Immature natural killer cell (primary cell): ENCODE measurements at regions not wholly inside any gene's neighbourhood (a gene's known extent, or its start where the extent isn't known, plus 50 kb on each side); places are given as distances from the start of the nearest gene placed in this dataset.

ENCODE experiments used
- DNase-seq, 3 donors: peaks; one replicate each; pipeline ENCODE4 v3.0.0; 2022; ENCODE audit warnings: mixed read lengths in 1 of 3
- H3K27ac Mint-ChIP-seq, 6 donors: one replicate each; pipeline ENCODE4 v1.8.0; 2020; ENCODE audit warnings: mixed read lengths in 6 of 6, mild to moderate bottlenecking in 5 of 6, inconsistent platforms in 4 of 6, moderate library complexity in 3 of 6
- H3K27me3 Mint-ChIP-seq, 3 donors: one replicate each; pipeline ENCODE4 v1.8.0; 2020 to 2021; ENCODE audit warnings: low read depth in 3 of 3, mild to moderate bottlenecking in 3 of 3, mixed read lengths in 3 of 3, moderate library complexity in 3 of 3, inconsistent platforms in 1 of 3
- H3K36me3 Mint-ChIP-seq, 3 donors: one replicate each; pipeline ENCODE4 v1.8.0; 2020; ENCODE audit warnings: mixed read lengths in 3 of 3, inconsistent platforms in 2 of 3, mild to moderate bottlenecking in 2 of 3
- H3K4me1 Mint-ChIP-seq, 2 donors: one replicate each; pipeline ENCODE4 v1.8.0; 2020; ENCODE audit warnings: inconsistent platforms in 2 of 2, mild to moderate bottlenecking in 2 of 2, mixed read lengths in 2 of 2, moderate library complexity in 1 of 2
- H3K4me3 Mint-ChIP-seq, 5 donors: one replicate each; pipeline ENCODE4 v1.8.0; 2020; ENCODE audit warnings: mild to moderate bottlenecking in 5 of 5, mixed read lengths in 5 of 5, inconsistent platforms in 3 of 5, moderate library complexity in 3 of 5
- H3K9me3 Mint-ChIP-seq, 6 donors: one replicate each; pipeline ENCODE4 v1.8.0; 2020; ENCODE audit warnings: mild to moderate bottlenecking in 6 of 6, mixed read lengths in 6 of 6, inconsistent platforms in 4 of 6, moderate library complexity in 3 of 6

DNA sequence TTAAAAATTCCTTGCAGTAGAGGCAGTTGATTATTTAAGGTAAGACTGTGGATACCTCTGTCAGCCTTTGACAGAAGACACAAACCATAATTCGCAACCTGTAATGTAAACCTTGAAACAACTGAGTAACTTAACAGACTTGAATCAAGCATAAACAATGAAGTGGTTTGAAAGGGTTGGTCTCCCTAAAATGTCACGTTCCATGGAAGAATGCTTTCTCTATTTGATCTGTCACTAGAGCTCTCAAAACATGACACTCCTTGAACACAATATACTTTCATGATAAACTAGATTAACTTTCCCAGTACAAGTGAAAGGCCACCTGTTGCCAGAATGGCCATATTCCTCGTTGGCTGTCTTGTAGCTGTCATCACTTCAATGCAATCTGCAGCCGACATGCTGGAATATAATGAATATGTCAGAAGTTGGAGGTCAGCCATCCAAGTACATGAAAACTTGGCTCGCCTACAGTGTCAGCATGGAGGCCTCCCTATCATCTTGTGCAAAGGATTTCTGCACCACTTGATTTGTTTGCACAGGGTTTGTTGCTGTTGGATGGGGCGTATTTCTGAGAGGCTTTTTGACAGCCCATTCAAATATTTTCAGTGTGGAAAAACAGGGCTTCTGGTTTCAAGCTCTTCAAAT lies 228.0 kb downstream of the TLE4 start:
- H3K27me3 Mint-ChIP-seq = no peaks in the 10 kb centered on the region
- H3K27ac Mint-ChIP-seq = no peak overlapping the region
- no peaks in the 10 kb centered on the region for H3K36me3 Mint-ChIP-seq
- peaks cover 0 to 6% of the 10 kb centered on the region in 2 donors for H3K4me1 Mint-ChIP-seq
- DNase-seq = no peak
- H3K9me3 Mint-ChIP-seq = no peaks in the 10 kb centered on the region
- no peak overlapping the region for H3K4me3 Mint-ChIP-seq

- H3K36me3 Mint-ChIP-seq = no peaks in the 10 kb centered on the region
- no peak for DNase-seq
- H3K27me3 Mint-ChIP-seq = no peaks in the 10 kb centered on the region
- no peak overlapping the region for H3K4me3 Mint-ChIP-seq
- peaks cover 0 to 6% of the 10 kb centered on the region in 2 donors for H3K4me1 Mint-ChIP-seq
- H3K27ac Mint-ChIP-seq = no peak overlapping the region
- H3K9me3 Mint-ChIP-seq = no peaks in the 10 kb centered on the region
Observed at GRCh38 chr9:79798450-79798849, 226.7 kb downstream of the TLE4 start.

DNA sequence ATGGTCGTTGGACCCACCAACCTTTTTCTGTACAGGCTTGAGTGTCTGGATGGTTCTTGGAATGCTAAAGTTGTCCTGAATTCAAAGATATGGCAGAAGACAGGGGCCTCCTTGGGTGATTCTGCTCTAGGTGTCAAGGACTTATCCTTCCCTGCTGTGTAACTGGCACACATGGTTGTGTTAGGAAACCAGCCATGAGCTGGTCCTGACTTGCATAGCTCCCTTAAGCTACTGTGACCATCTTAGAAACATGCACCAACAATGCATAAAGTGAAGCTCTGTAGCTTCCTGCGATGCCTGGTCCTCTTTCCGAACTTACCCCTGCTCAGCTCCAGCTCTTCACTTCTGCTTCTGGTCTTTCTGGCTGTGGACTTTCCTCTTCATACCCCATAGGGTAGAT lies 224.6 kb downstream of the TLE4 start:
- Mint-ChIP-seq H3K9me3 (no peaks in the 10 kb centered on the region), H3K27ac (no peak overlapping the region), H3K36me3 (no peaks in the 10 kb centered on the region), H3K4me3 (no peak overlapping the region), H3K4me1 (peaks cover 0 to 6% of the 10 kb centered on the region in 2 donors), H3K27me3 (no peaks in the 10 kb centered on the region)
- DNase-seq = no peak

- H3K36me3 Mint-ChIP-seq = peaks cover 6 to 15% (median 8%) of the 10 kb centered on the region in 3 donors
- no peaks in the 10 kb centered on the region for H3K4me1 Mint-ChIP-seq
- DNase-seq = no peak
- peaks cover 3 to 16% (median 9%) of the 10 kb centered on the region in 6 donors for H3K9me3 Mint-ChIP-seq
- H3K27ac Mint-ChIP-seq = no peak overlapping the region
- no peak overlapping the region for H3K4me3 Mint-ChIP-seq
- H3K27me3 Mint-ChIP-seq = peaks cover 0 to 5% (median 2%) of the 10 kb centered on the region in 3 donors
Observed at GRCh38 chr9:79788662-79789061, 216.9 kb downstream of the TLE4 start.

DNA sequence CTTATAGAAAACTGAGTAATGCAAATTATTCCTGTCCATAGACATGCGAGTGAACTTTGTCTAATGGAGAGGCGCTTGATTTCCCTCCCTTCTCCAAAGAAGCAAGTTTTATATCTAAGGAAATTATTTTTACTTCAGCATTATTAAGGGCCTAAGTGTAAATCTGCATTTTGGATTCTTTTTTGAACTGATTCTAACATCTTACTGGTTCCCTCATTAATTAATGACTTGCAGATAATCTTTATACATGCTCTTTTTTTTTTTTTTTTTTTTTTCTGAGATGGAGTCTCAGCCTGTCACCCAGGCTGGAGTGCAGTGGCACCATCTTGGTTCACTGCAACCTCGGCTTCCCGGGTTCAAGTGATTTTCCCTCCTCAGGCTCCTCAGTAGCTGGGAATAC lies 209.5 kb downstream of the TLE4 start:
- Mint-ChIP-seq H3K9me3 (peaks cover 0 to 4% (median 0%) of the 10 kb centered on the region in 6 donors), H3K27ac (no peak overlapping the region), H3K4me1 (no peaks in the 10 kb centered on the region), H3K27me3 (peaks cover 0 to 2% (median 2%) of the 10 kb centered on the region in 3 donors), H3K36me3 (peaks cover 0 to 8% (median 4%) of the 10 kb centered on the region in 3 donors), H3K4me3 (no peak overlapping the region)
- no peak for DNase-seq

DNA sequence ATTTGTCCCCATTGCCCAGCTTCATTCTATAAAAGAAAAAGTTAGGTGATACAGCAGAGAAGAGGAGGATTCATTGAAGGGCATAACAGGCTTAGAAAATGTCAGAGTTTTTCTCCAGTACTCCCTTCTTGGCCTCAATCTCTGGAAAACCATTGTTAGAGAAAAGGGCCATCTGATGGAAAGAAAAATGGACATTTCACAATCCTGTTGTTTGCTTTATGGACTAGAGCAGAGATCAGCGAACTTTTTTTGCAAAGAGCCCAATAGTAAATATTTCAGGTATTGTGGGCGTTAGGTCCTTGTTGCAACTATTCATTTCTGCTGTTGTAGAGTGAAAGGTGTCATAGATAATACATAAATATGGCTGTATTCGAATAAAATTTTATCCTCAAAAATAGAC lies 208.8 kb downstream of the TLE4 start:
- peaks cover 0 to 4% (median 2%) of the 10 kb centered on the region in 3 donors for H3K27me3 Mint-ChIP-seq
- no peak overlapping the region for H3K4me3 Mint-ChIP-seq
- no peaks in the 10 kb centered on the region for H3K4me1 Mint-ChIP-seq
- no peak for DNase-seq
- no peak overlapping the region for H3K27ac Mint-ChIP-seq
- peaks cover 0 to 8% (median 0%) of the 10 kb centered on the region in 3 donors for H3K36me3 Mint-ChIP-seq
- H3K9me3 Mint-ChIP-seq = peaks cover 0 to 2% (median 0%) of the 10 kb centered on the region in 6 donors

GRCh38 chr9:79779901-79780300 lies 208.1 kb downstream of the TLE4 start:
- Mint-ChIP-seq H3K9me3 (peaks cover 0 to 2% (median 0%) of the 10 kb centered on the region in 6 donors), H3K27me3 (peaks cover 0 to 2% (median 2%) of the 10 kb centered on the region in 3 donors), H3K36me3 (peaks cover 0 to 8% (median 0%) of the 10 kb centered on the region in 3 donors), H3K4me1 (no peaks in the 10 kb centered on the region), H3K4me3 (no peak overlapping the region), H3K27ac (no peak overlapping the region)
- DNase-seq = no peak

DNA sequence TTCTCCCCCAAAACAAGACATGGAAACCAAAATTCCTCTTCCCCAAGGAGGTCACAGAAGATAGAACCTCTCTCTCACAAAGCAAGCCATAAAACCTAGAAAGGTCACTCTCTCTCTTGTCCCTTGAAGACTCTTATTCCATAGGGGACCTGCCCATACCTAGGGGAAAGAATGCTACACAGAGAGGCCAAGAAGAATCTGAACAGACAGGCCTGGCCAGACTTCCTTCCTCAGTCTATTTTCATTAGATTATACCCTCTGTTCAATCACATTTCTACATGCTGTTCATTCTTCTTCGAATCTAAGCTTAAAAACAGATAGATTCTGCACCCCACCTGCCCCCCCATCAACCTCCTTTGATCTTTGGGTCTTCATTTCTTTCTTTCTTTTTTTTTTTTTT lies 206.8 kb downstream of the TLE4 start:
- H3K9me3 Mint-ChIP-seq = peaks cover 0 to 2% (median 0%) of the 10 kb centered on the region in 6 donors
- no peaks in the 10 kb centered on the region for H3K4me1 Mint-ChIP-seq
- DNase-seq = no peak
- H3K36me3 Mint-ChIP-seq = peaks cover 0 to 8% (median 0%) of the 10 kb centered on the region in 3 donors
- peaks cover 2 to 3% (median 2%) of the 10 kb centered on the region in 3 donors for H3K27me3 Mint-ChIP-seq
- no peak overlapping the region for H3K4me3 Mint-ChIP-seq
- H3K27ac Mint-ChIP-seq = no peak overlapping the region

DNA sequence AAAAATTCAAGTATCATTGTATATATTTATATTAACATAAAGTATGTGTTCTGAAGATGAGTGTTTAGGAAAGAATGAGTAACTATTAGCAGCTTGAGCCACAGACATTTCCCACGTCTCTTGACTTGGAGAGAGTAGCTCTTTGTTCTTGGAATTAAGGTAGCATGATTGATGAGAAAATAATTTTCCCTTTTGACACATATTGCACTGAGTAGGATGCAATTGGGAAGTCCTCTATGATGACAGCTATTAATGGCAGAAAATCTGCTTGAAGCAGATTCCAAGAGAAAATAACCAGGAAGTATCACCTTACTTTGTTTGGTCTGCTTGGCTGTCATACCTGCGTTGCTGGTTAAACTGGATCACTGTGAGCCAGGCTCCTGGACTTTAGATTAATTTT lies 204.8 kb downstream of the TLE4 start:
- no peaks in the 10 kb centered on the region for H3K4me1 Mint-ChIP-seq
- H3K27ac Mint-ChIP-seq = no peak overlapping the region
- H3K27me3 Mint-ChIP-seq = peaks cover 0 to 3% (median 2%) of the 10 kb centered on the region in 3 donors
- no peaks in the 10 kb centered on the region for H3K36me3 Mint-ChIP-seq
- H3K9me3 Mint-ChIP-seq = peaks cover 0 to 5% (median 0%) of the 10 kb centered on the region in 6 donors
- DNase-seq = no peak
- no peak overlapping the region for H3K4me3 Mint-ChIP-seq
